Left renal cortex interstitium (tissue), 4 donors: ENCODE measurements at regions not wholly inside any gene's neighbourhood (a gene's known extent, or its start where the extent isn't known, plus 50 kb on each side); places are given as distances from the start of the nearest gene placed in this dataset.

ENCODE experiments used
- DNase-seq, 4 donors: peaks; one replicate each; pipeline ENCODE4 v3.0.0-alpha.2; 2013; ENCODE audit warnings: low read depth in 4 of 4, low spot score in 2 of 4, missing footprints in 1 of 4

DNA sequence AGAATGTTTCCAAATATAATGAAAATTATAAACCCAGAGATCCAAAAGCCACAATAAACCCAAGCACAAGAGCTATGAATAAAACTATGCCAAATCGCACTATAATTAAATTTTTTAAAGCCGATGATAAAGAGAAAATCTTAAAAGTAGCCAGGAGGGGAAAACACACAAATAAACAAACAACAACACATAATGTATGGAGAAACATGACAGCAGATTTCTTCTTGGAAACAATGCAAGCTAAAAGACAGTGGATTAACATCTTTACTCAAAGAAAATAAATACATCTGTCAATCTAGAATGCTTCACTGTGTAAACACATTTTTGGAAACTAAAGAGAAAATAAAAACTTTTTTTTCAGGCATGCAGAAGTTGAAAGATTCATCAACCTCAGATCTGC, 53.0 kb upstream of the SMOX start:
- DNase-seq = no peak

DNA sequence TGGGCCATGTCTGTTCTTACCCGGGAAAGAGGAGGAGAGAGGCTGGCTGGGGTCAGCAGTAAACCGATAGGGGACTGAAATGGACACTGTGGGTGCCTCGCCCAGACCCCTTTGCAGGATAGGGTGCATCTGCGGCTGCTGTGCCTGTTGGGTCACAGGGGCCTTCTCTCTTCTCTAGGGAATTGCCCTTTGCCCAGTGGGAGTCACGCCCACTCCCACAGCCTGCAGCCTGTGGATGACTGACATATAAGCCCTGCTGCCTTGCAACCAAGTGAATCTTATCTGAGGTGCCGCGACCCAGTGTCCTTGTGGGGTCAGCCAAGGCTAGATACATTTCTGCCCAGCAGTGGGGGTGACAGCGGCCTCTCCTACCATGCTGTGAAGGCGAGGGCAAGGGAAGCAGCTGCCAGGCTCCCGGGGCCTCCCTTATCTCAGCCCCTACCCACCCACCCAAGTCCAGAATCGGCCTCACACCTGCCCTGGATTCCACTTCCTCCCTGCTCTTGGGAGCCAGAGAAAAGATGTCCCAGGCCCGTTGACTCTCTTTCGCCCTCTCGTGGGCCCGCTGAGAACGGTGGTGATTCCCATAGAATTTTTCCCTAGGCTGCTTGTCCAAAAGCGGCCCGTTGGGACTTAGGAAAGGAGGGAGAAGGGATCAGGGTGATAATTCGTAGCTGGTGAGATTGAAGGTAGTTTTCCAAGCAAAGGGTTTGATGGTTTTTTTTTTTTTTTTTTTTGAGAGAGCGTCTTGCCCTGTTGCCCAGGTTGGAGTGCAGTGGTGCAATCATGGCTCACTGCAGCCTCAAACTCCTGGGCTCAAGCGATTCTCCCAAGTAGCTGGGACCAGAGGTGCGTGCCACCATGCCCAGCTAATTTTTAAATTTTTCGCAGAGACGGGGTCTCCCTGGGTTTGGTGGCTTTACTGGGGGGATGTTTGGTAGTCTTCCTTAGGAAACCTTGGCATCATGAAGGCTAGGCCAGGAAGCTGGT, 56.8 kb upstream of the SMOX start:
- no peak for DNase-seq

DNA sequence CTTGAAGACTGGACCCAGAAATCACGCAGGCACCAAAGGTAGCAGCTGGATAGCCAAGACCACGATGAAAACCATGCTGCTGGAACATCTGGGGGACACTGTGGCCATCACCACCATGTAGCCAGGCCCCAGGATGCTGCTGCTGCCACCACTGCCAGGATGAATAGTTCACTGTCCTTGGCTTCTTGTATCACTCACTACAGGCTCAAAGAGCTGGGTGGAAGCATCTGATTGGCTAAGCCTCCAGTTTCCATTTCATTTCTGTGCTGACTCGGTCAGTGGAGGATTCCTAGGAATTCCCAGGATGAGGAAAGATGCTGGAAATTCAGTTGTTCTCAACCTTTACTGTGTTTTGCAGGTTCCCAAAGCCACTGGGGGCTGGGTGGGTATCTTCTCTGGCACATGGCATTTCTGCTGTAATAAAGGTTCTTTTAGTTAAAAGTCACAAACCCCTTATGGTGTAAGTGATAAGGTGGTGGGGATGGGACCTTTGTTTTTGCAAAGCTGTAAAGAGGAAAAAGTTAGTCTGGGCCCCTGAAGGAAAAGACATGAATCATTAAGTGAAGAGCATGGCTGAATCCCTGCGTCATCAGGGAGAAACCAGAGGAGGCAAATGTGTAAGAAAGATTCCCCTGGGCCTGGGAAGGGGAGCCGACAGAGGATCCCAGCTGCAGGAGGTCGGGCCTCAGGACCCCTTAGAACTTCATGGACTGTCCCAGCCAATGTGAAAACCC, 57.7 kb upstream of the SMOX start:
- no peak for DNase-seq

DNA sequence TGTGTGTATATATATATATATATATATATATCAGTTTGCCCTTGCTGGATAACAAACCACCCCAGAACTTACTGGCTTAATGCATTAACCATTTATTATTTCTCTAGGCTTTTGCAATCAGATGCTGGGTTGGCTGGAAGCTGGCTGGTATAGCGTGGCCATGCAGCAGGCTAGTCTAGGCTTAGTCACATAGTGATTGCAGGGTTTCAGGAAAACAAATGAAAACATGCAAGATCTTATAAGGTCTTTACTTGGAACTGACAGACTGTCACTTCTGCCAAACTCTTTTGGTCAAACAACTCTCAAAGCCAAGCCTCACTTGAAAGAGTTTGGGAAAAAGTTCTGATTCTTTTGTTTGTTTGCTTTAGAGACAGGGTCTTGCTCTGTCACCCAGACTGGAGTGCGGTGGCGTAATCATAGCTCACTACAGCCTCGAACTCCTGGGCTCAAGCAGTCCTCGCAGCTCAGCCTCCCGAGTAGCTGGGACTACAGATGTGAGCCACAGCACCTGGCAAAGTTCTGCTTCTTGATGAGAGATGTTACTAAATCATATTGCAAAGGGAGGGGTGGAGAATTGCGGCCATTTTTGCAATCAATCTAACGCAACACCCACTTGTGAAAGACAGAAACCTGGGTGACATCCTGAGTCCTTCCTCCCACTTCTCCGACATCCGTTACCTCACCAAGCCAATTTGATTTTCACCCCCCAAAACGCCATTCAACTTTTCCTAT, 58.7 kb upstream of the SMOX start:
- DNase-seq = no peak

DNA sequence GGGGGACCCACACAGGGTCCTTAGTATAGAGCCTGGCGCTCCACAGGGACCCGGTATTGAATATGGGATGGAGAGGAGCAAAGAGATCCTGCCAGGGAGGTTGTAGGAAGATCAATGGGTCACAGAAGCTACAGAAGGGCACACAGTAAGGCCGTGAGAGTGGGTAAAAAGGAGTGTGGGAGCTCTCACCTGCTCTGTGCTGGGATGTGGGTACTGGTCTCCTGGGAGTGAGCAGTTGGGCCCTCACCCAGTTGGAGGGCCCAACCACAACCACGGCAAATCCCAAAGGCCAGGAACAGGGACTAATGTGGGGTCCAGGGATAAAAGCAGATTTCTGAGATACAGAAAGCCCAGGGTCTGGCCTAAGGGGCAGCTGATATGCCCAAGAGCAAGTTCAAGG, 59.9 kb upstream of the SMOX start:
- no peak for DNase-seq

DNA sequence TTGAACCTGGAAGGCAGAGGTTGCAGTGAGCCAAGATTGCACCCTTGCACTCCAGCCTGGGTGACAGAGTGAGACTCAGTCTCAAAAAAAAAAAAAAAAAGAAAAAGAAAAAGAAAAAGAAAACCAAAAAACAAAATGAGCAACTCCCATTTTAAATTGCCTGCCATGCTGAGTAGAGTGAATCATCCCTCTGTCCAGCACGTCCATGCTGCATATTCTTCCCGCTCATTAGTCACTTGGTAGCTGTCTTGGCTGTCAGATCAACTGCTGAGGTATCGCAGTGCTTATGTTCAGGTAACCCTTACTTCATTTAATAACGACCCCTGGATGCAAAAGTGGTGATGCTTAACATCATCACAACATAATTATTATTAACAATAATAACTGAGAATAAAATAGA, 60.7 kb upstream of the SMOX start:
- DNase-seq = no peak

DNA sequence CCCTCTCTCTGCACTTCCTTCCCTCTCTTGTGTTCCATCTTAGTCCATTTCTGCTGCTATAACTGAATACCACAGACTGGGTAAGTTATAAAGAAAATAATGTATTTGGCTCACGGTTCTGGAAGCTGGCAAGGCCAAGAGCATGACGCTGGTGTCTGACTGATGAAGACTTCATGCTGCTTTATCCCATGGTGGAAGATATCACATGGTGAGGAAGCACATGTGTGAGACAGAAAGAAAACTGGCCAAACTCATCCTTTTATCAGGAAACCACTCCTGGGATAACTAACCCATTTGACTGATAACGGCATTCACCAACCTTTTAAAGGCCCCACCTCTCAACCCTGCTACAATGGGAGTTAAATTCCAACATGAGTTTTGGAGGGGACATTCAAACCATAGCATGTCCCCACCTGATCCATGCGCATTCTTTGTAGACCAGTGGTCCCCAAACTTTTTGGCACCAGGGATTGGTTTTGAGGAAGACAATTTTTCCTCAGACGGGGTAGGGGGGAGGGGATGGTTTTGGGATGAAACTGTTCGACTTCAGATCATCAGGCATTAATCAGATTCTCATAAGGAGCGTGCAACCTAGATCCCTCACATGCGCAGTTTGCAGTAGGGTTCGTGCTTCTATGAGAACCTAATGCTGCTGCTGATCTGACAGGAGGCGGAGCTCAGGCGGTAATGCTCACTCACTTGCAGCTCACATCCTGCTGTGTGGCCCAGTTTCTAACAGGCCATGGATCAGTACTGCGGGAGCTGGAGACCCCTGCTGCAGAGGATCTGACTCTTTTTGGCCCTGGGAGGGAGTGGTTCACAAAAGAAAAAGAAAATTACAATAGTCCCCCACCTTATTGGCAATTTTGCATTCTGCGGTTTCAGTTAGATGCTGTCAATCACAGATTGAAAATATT, 61.6 kb upstream of the SMOX start:
- no peak for DNase-seq

DNA sequence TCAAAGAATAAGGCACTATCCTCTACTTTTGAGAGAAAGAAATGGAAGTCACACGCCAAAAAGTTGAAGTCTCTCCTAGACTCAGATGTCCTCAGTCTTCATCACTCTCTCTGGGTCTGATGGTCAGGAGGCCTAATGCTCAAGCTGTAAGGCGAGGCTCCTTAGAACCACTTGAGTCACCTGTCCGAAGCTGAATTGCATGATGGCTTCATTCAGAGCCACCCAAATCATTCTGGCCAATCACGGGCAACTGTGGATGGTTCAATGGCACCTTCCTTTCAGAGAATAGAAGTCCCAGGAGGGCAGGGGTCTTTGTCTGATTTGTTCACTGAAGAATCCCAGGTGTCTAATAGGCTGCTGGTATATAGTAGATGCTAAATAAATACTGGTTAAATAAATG, 63.9 kb upstream of the SMOX start:
- no peak for DNase-seq

DNA sequence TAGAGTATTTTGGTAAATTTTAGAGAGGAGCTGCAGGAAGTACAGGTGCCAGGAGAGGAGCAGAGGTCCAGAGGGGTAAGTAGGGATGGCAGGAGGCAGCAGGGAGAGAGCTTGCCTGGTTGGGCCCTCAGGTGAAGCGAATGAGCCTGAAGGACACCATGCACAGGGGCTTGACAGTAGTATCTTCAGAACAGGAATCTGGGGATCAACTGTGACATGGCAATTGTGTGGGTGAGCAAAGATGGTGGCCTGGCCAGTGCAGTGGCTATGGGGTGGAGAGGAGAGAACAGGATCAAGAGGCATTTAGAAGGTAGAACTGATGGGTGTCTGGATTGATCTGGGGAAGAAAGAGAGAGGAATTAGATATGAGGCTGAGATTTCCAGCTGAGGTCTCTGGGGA, 64.5 kb upstream of the SMOX start:
- DNase-seq = no peak

DNA sequence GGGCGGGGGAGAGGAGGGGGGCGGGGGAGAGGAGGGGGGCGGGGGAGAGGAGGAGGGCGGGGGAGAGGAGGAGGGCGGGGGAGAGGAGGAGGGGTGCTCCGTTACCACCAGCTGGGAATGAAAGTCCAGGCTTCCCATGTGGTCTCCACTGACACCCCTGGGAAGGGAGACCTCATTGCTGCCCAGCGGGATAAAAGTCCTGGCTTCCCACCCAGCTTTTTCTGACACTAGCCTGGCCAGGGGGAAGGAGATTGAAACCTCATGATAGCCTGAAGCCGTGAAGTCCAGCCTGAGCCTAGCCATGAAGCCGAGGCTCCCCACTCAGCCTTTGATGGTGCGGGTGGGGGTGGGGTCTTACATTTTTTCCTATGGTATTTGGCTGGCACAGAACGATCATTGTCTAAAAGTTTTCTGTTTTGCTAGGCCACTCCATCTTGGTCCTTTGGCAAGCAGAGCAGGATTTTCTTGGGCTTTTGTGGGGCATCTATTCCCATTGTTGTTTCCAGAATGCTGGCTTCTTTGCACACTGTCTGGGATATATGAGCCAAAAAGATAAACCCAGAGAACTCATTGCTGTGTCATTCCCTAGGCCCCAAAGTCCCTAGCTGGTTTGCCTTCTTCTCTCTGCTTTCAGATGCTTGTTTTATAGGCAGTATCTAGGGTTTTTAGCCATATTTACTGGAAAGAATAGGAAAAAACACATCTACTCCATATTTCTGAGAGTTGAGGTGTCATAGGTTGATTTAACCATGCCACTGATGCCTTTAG, 65.3 kb upstream of the SMOX start:
- peak in 1 of 4 donors; percentile 24 for DNase-seq

DNA sequence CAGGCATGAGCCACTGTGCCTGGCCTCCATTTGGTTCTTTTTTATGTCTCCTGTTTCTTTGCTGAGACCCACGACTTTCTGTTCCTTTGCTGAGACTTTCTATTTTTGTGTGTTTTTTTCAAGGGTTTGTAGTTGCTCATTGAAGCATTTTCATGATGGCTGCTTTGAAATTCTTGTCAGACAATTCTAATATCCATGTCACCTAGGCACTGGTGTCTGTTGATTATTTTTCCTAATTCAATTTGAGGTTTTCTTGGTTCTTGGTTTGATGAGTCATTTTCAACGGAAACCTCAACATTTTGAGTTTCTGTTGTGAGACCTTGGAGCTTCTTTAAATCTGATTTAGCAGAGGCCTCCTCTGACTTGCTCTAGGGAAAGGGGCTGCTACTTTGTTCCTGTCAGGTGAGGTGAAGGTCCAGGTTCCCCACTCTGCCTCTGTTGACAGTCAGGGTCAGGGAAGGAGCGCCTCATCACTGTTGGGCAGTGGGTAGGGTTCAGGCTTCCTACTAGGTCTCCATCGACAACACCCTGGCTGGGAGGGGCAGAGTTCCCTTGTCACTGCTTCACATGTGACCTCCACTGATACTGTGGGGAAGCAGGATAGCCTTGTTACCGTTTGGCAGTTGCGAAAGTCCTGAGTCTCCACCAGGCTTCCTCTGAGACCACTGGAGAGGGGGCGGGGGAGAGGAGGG, 66.1 kb upstream of the SMOX start:
- no peak for DNase-seq

DNA sequence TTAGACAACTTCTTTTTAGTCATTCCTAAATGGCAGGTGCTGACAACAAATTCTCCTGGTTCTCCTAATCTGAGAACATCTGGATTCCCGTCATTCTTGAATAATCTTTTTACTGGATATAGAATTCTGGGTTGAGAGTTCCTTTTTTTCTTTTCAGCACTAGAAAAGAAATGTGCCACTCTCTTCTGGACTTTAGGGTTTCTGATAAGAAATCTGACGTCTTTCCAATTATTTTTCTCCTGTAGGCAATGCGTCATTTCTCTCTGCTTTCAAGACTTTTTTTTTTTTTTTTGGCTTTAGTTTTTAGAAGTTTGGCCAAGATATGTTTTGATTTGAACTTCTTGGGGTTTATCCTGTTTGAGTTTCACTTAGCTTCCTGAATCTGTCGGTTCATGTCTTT, 66.1 kb upstream of the RNF24 start:
- no peak for DNase-seq

DNA sequence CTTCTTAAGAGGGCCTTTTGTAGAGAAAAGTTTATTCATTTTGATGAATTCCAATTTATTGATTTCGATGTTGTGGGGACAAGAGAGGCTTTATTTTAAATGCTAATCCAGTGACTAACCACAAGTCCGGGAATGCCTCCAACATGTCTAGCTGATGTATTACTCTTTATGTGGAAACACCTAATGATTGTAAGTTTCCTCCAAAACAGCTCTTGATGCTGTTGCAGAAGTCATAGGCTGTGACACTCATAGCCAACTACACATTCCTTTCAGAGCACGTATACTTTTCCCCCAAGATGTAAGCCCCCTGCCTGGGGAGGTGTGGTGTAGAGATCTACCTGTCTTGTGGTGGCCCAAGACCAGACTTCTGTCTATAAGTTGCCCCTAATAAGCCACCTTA, 61.3 kb upstream of the RNF24 start:
- peak in 1 of 4 donors; percentile 46 for DNase-seq

DNA sequence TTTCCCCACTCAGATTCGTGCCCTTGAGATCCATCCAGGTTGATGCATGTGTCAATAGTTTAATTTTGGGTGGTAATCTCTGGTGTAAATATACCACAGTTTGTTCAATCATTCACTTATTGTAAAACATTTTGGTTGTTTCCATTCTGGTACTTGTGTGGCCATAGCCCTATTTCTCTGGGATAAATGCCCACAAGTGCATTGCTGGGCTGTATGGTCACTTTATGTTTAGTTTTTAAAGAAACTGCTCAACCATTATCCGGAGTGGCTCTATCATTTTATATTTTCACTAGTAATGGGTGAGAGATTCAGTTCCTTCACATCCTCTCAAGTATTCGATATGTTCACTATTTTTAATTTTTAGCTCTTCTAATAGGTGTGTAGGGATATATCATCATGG, 60.7 kb upstream of the RNF24 start:
- no peak for DNase-seq

DNA sequence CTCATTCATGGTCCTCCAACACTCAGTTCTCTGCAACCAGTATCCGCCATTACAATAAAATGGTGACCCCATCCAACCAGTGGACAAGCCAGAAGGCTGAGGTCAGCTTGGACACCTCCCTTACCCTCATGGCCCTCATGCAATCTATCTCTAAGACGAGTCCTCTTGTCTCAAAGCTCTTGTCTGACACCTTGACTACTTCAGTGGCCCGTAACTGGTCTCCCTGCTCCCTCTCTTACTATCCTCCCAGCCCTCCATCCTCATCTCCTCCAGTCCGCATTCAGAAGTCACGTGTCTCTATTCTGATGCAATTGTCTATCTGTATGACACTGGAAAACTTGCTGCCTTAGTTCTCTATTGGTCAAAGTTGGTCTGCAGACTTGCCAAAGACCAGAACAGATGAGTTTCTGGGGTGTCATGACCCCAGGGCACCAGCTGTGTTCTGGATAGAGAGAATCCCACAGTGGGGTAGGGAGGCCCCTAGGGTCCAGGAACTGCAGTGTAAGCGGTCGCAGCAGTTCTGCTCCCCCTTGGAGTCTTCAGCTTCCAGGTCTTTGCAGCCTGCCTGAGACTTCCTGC, 59.6 kb upstream of the RNF24 start:
- DNase-seq = no peak

DNA sequence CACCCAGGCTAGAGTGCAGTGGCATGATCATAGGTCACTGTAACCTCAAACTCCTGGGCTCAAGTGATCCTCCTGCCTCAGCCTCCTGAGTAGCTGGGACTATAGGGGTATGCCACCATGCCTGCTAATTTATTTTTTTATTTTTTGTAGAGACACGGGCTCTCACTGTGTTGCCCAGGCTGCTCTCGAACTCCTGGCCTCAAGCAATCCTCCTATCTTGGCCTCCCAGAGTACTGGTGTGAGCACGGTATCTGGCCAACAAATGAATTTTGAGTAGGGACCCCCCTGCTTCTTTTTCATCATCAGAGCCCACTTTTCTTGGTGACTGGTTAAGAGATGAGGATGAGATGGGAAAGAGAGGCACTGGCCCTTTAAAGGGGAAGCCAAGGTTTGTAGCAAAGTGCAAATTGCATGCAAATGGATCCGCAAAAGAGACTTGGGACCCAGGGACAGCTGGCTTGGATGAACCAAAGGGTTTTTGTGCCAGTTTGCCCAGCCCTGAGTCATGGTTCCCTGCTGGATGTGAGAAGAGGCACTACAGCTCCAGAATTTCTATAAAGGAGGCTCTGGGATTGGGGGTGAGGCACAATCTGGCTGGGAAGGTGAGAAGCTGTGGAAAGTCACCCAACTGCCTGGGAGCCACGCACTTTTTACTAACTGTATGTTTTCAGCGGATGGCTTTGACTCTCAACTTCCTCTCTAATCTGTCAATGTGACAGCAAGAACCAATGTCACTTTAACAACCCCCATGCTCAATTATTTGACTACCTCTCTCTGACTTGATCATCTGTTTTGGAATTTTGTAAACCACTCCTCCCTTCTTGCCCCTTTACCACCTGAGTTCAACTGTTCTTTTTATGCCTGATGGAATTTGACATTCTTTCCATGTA, 58.7 kb upstream of the RNF24 start:
- no peak for DNase-seq

DNA sequence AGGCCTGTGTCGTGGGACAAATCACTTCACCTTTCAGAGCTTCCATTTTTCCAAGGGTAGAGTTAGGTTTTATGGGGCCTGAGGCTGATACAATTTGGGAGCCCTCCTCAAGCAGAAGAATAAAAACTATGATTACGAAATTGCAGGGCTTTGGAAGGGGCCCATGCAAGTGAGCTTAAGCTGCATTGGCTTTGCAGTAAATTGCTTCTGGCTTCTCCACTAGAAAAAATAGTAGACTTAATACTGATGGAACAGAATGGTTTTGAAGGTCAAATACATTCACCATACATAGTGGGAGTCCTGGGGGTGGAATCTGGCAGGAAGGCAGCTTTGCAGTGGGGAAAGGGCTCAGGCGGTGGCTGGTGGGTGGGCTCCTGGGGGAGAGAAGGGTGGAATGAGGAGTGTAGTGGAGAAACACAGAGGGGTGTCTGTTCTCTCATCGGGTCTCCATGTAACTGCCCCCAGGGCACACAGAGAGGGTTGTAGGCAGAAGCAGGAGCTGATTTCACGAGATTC, 55.9 kb upstream of the RNF24 start:
- no peak for DNase-seq
